HG03439 (cell line): ENCODE measurements at regions not wholly inside any gene's neighbourhood (a gene's known extent, or its start where the extent isn't known, plus 50 kb on each side); places are given as distances from the start of the nearest gene placed in this dataset.

Source experiments
- ATAC-seq: cut with Tn5 transposase; IDR thresholded peaks from one replicate; pipeline ENCODE4 v1.9.1; 2021; ENCODE audit warnings: mild to moderate bottlenecking, moderate library complexity; ENCODE audit not compliant: unreplicated experiment

DNA sequence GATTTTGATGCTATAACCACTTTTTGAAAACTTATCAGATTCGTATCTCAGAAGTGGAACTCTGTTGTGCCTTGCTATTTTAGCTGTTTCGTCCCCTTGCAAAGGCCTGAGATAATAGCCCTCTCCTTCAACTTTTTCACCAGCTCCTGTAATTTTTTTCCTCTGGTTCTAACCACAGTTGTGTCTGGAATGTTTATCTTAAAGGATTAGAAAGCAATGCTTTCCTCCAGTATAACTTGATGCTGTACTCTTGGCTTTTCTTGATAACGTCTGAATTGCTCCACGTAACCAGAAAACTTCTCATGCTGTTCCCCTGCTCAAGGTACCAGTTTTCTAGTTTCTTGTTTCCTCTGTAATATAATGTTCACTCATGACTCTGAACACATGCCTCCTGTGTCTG, 209.4 kb downstream of the DTWD2 start:
- ATAC-seq: no peak

DNA sequence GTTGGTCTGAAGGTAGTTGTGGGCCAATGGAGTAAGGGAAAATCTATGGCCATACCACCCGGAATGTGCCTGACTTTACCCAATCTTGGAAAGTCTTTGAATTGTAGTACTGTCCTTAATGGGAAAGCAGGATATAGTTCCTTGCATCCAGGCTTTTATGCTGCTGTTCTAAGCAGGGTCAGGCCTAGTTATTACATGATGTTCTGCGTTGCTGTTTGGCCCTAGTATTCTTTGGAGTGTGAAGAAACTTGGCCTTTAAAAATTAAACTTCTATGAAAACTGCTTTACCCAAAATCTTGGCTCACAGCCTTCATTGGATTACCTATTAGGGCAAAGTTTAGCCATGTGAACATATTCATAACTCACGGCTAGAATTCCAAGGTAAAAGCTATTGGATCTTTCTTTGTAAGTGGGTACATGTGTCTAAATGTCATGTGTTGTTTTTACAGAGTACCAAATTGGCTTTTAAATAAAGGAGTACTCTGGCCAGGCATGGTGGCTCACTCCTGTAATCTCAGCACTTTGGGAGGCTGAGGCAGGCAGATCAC, 211.1 kb downstream of the DTWD2 start:
- no peak for ATAC-seq

DNA sequence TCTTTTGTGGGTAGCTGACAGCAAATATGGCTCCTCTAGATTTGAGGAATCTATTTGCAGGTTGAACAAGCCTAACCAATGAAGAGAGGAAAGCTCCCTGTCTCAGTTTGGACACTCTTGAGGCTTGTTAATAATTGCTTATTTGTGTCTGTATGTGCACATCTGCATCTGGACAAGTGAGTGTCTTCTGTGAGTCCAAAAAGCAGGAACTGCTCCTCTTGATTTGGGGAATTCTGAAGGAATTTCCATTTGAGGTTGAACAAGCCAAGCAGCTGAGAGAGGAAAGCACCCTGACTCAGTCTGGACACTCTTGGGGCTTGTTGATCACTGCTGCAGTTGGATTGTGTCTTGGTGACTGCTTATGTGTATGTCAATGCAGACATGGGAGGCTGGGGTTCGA, 211.6 kb downstream of the DTWD2 start:
- ATAC-seq: no peak

DNA sequence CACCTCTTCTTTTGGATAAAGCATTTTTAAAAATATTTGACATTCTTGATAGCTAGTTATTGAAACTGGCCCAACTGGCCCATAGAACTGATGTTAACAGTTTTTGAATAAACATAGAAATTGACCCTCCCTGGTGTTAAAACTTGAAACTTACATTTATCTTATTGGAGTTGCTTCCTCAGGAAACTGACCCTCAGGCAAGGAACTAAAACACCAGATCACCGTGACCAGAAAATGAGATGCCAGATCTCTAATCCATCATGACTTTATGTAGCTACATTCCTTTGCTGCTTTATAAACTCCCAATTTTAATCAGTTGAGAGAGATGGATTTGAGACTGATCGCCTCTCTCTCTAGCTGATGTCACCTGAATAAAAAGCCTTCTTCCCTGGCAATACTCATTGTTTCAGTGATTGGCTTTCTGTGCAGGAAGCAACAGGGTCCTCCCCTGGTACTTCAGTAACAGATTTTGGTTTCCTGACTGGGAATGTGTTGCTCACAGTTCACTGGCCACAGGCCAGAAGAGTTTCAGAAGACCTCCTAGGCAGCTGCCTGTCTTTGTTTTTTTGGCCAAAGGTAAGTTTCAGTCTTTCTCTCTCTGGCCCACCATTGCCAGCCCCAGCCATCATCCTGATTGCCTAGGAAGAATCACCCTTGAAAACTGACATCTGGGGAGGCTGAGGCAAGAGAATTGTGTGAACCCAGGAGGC, 212.4 kb downstream of the DTWD2 start:
- ATAC-seq: no peak

DNA sequence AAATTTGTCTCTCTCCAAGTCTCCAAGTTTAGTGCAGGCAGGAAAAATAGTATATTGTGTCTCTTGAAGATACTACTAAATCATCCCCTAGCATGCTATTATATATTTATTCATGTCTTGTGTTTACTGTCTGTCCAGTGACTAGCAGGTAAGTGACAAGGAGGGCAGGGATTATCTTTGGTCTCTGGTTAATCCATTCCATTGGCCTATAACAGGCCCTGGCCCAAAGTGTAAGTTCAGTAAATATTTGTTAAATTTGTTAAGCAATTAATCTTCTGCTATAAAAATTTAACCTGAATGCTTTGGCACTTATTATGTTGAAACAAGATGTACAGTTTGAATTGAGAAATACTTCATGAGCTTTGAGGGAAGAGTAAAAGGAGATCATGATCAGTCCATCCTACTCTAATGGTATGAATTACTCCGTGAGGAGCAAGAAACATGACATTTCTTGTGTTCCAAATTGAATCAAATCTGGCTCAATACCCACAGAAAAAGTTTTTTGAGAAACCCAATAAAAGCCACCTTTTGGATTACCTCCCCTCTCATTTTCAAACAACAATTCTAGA, 219.7 kb downstream of the DTWD2 start:
- ATAC-seq: no peak

DNA sequence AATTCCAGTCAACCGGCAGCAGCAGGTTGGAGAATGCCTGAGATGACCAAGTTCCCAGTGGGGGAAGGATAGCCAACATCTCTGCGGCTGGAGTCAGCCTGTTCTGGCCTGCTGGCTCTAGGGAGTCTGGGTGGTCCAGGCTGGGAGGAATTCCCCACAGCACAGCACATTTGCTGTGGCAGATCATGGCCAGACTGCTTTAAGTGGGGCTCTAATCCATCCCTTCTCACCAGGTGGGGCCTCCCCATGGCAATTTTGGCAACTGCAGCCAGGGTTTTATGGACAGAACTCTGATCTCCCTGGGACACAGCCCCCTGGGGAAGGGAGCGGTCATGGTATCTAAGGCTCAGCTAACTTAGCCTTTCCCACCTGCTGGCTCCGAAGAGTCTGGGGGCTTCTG, 226.1 kb downstream of the DTWD2 start:
- ATAC-seq: no peak

DNA sequence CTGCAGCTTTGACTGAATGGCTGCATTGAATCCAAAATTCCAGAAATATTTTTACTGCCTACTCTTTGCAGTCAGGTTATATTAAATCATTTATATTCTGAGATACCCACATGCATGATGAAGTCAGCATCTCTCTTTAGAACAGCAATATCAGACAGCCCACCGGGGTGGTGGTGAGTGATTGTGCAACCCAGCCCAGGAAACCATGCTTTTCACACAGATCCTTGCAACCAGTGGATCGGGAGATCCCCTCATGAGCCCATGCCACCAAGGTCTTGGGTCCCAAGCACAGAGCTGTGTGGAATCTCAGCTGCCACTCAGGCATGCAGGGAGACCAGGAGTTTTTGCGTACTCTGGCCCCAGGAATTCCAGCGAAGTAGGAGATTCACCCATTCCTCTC, 226.5 kb downstream of the DTWD2 start:
- ATAC-seq: no peak

DNA sequence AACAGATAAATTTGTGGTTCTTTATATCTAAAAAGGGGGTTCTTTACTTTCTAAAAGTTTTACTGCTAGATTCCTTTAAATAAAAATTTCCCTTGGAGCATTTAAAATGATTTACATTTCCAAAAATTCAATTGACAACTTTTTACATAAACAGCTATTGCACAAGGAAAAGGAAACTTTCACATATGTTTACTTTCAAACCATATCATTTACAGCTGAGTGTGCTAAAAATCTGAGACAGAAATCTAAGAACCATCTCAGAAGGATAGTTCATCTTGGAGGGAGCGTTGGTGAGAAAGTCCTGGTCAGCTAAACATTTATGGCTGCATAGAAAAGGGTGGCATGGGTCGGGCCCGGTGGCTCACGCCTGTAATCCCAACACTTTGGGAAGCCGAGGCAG, 235.4 kb downstream of the DTWD2 start:
- no peak for ATAC-seq

DNA sequence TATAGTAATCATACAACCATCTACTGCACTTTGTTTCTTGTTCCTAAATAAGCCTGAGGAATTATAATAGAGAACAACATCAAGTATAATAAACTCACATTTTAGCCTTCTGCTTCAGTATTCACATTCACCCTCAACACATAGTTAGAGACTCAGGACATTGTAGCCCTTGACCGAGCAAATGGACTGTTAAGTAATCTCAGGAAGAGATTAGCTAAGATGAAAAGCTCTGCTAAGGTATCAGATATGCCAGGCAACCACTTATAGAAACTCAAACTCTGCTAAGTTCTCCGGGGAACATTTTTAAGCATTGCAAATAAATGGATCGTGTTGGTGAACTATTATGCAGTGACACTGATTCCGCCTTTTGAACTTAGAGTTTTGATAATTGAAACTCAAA, 252.0 kb downstream of the DTWD2 start:
- ATAC-seq: no peak

DNA sequence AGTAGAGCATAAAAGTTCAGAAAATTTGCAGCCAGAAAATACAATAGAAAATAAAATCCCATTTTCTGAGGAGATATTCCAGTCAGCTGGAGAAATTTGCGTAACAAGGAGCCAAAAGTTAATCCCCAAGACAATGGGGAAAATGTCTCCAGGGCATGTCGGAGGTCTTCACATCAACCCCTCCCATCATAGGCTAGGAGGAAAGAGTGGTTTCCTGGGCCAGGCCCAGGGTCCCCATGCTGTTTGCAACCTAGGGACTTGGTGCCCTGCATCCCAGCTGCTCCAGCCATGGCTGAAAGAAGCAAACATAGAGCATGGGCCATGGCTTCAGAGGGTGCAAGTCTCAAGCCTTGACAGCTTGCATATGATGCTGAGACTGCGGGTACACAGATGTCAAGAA, 255.0 kb downstream of the DTWD2 start:
- no peak for ATAC-seq

DNA sequence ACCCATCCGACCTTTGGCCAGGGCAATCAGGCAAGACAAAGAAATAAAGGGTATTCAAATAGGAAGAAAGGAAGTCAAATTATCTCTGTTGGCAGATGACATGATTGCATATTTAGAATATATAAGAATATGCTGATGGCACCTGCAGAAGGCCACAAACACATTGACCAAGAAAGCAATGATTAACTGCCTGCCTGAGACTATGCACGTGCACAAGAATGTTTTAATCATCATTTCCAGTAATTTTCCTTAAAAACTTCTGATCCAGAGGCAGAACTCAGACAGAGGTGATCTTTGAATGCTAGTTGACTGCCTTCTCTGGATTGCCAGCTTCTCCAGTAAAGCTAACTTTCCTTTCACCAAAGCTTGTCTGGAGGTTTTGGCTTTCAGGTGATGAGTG, 260.2 kb downstream of the DTWD2 start:
- no peak for ATAC-seq

DNA sequence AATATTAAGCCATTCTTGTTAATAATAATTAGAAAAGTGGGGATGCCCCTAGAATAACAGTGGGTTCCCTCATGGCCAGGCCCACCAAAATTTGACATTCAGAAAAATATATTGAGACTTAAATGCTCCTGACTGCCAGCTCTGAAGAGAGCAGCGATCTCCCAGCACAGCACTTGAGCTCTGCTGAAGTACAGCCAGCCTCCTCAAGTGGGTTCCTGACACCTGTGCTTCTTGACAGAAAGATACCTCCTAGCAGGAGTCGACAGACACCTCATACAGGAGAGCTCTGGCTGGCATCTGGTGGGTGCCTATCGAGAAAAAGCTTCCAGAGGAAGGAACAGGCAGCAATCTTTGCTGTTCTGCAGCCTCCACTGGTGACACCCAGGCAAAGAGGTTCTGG, 261.5 kb downstream of the DTWD2 start:
- ATAC-seq: no peak

DNA sequence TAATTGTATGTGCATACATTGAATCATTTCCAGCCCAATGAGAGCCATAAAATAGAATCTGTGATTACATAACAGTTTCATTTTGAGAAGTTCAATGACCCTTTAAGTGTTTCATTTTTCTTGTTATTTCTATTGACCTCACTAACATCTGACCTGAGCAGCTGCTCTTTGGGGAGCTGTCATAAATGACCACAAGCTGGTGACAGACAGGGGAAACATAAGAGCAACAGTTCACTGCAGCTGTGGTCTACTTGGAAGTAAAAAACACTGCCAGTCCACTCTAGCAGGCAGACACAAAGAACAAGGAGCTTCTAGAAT, 265.4 kb downstream of the DTWD2 start:
- peak; percentile 88 for ATAC-seq

DNA sequence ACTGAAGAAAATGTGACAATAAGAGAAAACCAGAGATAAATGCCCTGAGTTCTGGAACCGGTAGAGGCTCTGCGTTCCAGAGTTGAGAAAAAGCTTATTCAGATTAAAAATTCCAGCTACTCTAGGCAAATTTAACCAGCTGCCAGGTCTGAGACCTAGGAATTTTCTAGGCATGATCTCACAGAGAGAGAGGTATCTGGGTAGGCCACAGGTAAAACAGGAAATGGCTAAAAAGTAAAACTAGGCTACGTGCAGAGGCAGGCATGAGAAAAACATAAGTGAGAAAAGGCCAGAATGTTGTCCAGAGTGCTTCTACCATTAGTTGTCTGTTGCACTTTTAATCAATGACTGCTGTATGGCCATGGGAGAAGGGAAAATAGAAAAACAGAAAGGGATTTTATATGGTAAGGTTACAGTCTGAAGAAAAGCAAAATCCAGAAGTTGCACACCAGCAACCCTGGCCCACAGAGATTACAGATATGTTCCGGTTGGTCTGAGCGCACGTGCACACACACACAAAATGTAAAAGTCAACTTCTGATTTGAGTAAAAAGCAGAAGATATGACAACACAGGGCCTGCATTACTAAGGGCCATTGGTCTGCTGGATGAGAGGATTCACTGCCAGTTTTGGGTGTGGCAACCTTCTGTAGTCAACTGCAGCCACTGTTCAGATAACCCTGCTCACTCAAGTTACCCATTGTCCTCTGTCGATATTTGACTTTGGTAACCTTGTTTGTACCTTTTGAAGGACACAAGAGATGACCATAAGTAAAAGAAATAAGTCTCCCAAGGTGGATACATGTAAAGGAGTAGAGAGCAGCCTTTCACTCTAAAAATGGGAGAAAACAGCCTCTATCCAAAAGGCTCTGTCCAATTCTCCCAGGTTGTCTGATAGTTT, 266.0 kb downstream of the DTWD2 start:
- ATAC-seq: peak; percentile 69

DNA sequence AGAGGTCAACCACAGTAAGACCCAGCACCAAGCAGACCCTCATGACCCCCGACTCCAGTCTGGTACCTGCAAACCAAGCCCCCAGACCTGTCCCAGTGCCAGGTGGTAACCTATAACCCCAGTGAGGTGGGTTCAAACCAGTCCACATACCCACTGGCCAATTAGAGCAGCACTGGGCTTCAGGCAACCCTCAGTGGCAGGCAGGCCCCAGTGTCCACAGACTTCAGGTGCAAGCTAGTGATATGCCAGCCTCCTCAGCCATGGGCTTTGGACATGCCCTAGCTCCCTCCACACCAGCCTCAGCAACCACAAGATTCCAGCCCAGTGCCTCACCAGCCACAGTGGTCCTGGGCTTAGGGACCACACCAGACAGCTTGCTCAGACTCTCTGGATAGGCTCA, 276.6 kb downstream of the DTWD2 start:
- ATAC-seq: no peak

DNA sequence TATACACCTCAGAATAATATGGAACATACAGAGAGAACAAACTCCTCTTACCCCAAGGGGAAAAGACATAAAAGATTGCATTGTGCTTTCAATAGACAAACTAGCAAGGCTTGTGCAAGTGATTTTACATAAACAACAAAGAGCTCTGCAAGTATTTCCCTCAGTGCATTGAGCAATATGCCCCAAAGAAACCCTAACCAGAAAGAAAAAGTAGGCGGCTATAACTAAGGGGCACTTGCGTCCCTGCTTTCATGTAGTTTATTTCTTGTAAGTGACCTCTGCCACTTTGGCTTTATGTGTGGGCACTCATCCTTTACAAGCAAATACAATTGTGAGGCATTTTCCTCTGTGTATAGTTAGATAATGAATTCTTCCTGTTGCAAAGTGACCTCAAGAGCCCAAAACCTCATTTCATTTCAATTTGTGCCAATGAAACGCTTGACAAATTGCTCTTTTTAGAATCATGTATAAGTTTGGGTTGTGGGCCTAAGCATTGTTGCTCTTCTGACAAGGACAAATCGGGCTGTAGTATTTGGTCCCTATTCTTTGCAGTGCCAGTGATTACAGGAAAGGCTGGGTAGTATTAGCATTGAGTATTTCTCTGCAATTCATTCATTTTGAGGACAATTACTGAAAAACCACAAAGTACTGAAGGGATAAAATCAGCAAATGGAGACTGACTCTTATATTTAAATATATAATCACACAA, 282.2 kb downstream of the DTWD2 start:
- ATAC-seq: no peak

DNA sequence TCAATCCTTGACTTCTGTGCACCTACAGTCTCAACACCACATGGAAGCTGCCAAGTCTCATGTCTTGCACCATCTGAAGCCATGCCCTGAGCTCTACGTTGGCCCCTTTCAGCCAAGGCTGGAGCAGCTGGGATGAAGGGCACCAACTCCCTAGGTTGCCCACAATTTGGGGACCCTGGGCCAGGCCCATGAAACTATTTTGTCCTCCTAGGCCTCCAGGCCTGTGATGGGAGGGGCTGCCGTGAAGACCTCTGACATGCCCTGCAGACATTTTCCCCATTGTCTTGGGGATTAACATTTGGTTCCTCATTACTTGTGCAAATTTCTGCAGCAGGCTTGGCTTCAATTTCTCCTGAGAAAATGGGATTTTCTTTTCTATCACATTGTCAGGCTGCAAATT, 285.1 kb downstream of the DTWD2 start:
- ATAC-seq: no peak

DNA sequence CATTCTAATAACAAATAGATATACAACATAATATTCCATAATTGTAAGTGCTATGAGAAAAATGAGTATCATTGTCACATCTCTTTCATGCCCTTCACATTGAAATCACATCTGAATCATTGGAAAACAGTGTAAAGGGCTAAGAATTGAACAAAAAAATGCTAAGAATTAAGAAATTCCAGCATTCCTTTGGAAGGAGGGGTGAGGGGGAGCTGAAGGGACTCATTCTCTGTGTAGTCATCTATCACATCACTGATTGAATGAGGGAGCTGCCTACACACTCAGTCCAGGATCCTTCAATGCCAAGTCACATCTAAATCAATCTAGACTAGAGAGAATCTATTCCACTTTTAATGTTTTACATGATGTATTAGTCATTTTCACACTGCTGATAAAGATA, 286.6 kb downstream of the DTWD2 start:
- ATAC-seq: no peak

DNA sequence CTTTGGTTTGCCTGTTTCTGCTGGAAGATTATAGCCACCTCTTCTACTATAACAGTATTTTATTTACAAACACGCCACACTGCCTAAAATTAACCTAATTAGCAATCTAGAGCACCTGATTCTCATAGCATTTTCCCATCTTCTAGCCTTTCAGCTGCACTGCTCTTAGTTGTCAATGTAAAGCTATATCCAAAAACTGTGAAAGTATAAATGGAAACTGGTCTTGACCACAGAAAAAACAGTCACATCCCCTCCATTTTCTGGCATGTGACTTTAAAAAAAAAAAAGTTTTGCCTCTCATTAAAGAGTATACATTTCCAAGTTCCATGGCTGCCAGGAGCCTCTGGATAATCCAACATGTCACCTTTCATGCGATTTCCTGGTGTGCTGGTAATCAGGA, 287.8 kb downstream of the DTWD2 start:
- ATAC-seq: no peak

DNA sequence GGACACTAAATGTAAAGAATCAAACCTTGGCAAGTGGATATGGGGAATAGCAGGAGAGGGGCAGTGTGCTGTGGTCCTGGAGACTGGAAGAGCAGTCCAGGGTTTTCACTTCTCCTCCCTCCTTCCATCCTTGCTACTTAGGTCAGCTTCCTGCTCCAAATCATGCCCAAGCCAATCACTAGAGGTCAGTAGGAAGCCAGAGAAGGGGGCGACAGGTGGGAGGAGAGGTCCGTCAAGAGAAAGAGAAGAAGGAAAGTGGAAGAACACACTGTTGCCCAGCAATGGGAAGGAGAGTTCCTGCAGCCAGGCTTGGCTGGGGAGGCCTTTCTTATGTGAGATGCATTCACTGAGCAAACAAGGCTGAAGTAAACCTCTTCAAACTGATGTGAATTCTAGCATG, 289.6 kb downstream of the DTWD2 start:
- ATAC-seq: no peak

DNA sequence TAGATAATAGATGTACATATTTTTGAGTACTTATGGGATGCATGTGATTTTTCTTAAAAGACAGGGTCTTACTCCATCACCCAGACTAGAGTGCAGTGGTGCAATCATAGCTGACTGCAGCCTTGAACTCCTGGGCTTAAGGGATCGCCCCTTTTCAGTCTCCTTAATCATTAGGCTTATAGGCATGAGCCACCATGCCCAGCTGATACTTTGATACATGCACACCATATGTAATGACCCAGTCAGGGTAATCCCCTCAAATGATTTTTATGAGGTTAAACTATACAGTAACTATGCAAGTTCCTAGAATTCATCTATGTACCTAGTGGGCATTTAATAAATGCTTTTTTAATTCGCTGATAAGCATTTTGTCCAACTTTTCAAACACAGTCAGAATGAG, 292.3 kb downstream of the DTWD2 start:
- no peak for ATAC-seq
